HEK293T (cell line): ENCODE measurements at regions not wholly inside any gene's neighbourhood (a gene's known extent, or its start where the extent isn't known, plus 50 kb on each side); places are given as distances from the start of the nearest gene placed in this dataset.

Experiments used
- CTCF ChIA-PET: fragments of 350-600 bp; formaldehyde crosslinking; extraction: SDS; loops from one replicate; lab custom pipeline; 2021; ENCODE audit warnings: antibody characterized with exemption, inconsistent platforms; lab: Yijun Ruan, JAX
- POLR2A ChIA-PET: fragments of 350-600 bp; formaldehyde crosslinking; extraction: SDS; loops from one replicate; lab custom pipeline; 2020; ENCODE audit warnings: antibody characterized with exemption, inconsistent platforms; lab: Yijun Ruan, JAX
- DNase-seq: peaks from one replicate; pipeline ENCODE4 v3.0.0; 2012; ENCODE audit warnings: mixed read lengths; ENCODE audit errors: extremely low spot score
- ARNT ChIP-seq: fragments of 450-650 bp; IDR thresholded peaks from 2 replicates; pipeline ENCODE4 v1.6.1; 2017; ENCODE audit warnings: mild to moderate bottlenecking
- BHLHE40 ChIP-seq: fragments of 450-650 bp; IDR thresholded peaks from 2 replicates; pipeline ENCODE4 v1.6.1; 2016; ENCODE audit warnings: mild to moderate bottlenecking, moderate library complexity, borderline replicate concordance
- CTBP1 ChIP-seq: fragments of 450-650 bp; IDR thresholded peaks from 2 replicates; pipeline ENCODE4 v1.6.1; 2016; ENCODE audit warnings: borderline replicate concordance
- ELF4 ChIP-seq: fragments of 450-650 bp; IDR thresholded peaks from 2 replicates; pipeline ENCODE4 v1.6.1; 2017; ENCODE audit warnings: antibody characterized with exemption
- FOXA1 ChIP-seq: fragments of 450-650 bp; IDR thresholded peaks from 2 replicates; pipeline ENCODE4 v1.6.1; 2016; ENCODE audit warnings: mild to moderate bottlenecking
- FOXK2 ChIP-seq: fragments of 450-650 bp; IDR thresholded peaks from 2 replicates; pipeline ENCODE4 v1.6.1; 2016; ENCODE audit warnings: mild to moderate bottlenecking
- FOXM1 ChIP-seq: fragments of 450-650 bp; IDR thresholded peaks from 2 replicates; pipeline ENCODE4 v1.6.1; 2017; ENCODE audit warnings: mild to moderate bottlenecking, borderline replicate concordance
- HDGF ChIP-seq: fragments of 450-650 bp; IDR thresholded peaks from 2 replicates; pipeline ENCODE4 v1.6.1; 2017; ENCODE audit warnings: antibody characterized with exemption, borderline replicate concordance
- L3MBTL2 ChIP-seq: fragments of 450-650 bp; conservative IDR thresholded peaks from 2 replicates; pipeline ENCODE4 v1.6.1; 2016; ENCODE audit warnings: mild to moderate bottlenecking
- LEF1 ChIP-seq: fragments of 450-650 bp; IDR thresholded peaks from 2 replicates; pipeline ENCODE4 v1.6.1; 2017; ENCODE audit warnings: mild to moderate bottlenecking, borderline replicate concordance
- NFRKB ChIP-seq: fragments of 450-650 bp; IDR thresholded peaks from 2 replicates; pipeline ENCODE4 v1.6.1; 2016; ENCODE audit warnings: mild to moderate bottlenecking, moderate library complexity
- PKNOX1 ChIP-seq: fragments of 450-650 bp; IDR thresholded peaks from 2 replicates; pipeline ENCODE4 v1.6.1; 2016
- SP1 ChIP-seq: fragments of 450-650 bp; IDR thresholded peaks from 2 replicates; pipeline ENCODE4 v1.6.1; 2017
- SUZ12 ChIP-seq: fragments of 450-650 bp; IDR thresholded peaks from 2 replicates; pipeline ENCODE4 v1.6.1; 2016; ENCODE audit warnings: mild to moderate bottlenecking
- TARDBP ChIP-seq: fragments of 450-650 bp; IDR thresholded peaks from 2 replicates; pipeline ENCODE4 v1.6.1; 2016
- ZNF384 ChIP-seq: fragments of 450-650 bp; IDR thresholded peaks from 2 replicates; pipeline ENCODE4 v1.6.1; 2016

- DNase-seq: no peak
- no peak for TF ChIP-seq ELF4
- no peak for TF ChIP-seq L3MBTL2
- TF ChIP-seq HDGF: no peak
- CTCF ChIA-PET: no interaction called here
- POLR2A ChIA-PET: no interaction called here
Observed at GRCh38 chr4:97105347-97106099, 1037.8 kb downstream of the STPG2 start.

- CTCF ChIA-PET: no interaction called here
- TF ChIP-seq FOXK2: no peak
- no peak for TF ChIP-seq L3MBTL2
- no peak for TF ChIP-seq ELF4
- TF ChIP-seq ARNT: no peak
- TF ChIP-seq SUZ12: no peak
- no peak for TF ChIP-seq FOXA1
- TF ChIP-seq FOXM1: no peak
- no peak for TF ChIP-seq TARDBP
- no peak for TF ChIP-seq NFRKB
- no peak for TF ChIP-seq PKNOX1
- POLR2A ChIA-PET: no interaction called here
- no peak for DNase-seq
Observed at GRCh38 chr4:97106161-97106560, 1037.1 kb downstream of the STPG2 start.

- DNase-seq: no peak
- ChIA-PET CTCF (no interaction called here), POLR2A (no interaction called here)
- no peak for TF ChIP-seq FOXA1
- TF ChIP-seq ARNT: no peak
- no peak for TF ChIP-seq ELF4
- TF ChIP-seq BHLHE40: no peak
- no peak for TF ChIP-seq HDGF
- no peak for TF ChIP-seq CTBP1
- no peak for TF ChIP-seq SP1
- no peak for TF ChIP-seq TARDBP
- no peak for TF ChIP-seq FOXK2
- TF ChIP-seq LEF1: no peak
- TF ChIP-seq L3MBTL2: no peak
- no peak for TF ChIP-seq ZNF384
- TF ChIP-seq PKNOX1: no peak
- TF ChIP-seq FOXM1: no peak
Observed at GRCh38 chr4:97110506-97110905, 1032.8 kb downstream of the STPG2 start.

GRCh38 chr4:97116511-97116910, 1026.8 kb downstream of the STPG2 start:
- no peak for DNase-seq
- no peak for TF ChIP-seq TARDBP
- TF ChIP-seq BHLHE40: no peak
- no peak for TF ChIP-seq FOXA1
- no peak for TF ChIP-seq FOXM1
- no peak for TF ChIP-seq NFRKB
- no peak for TF ChIP-seq LEF1
- no peak for TF ChIP-seq HDGF
- TF ChIP-seq ZNF384: no peak
- TF ChIP-seq ARNT: no peak
- no peak for TF ChIP-seq CTBP1
- no peak for TF ChIP-seq SP1
- TF ChIP-seq ELF4: no peak
- TF ChIP-seq L3MBTL2: no peak
- TF ChIP-seq PKNOX1: no peak
- POLR2A ChIA-PET: no interaction called here
- CTCF ChIA-PET: no interaction called here

- TF ChIP-seq SUZ12: no peak
- CTCF ChIA-PET: no interaction called here
- POLR2A ChIA-PET: no interaction called here
- no peak for DNase-seq
Observed at GRCh38 chr4:97121493-97121892, 1021.8 kb downstream of the STPG2 start.

GRCh38 chr4:97123573-97123972, 1019.7 kb downstream of the STPG2 start:
- no peak for DNase-seq
- no peak for TF ChIP-seq HDGF
- no peak for TF ChIP-seq LEF1
- TF ChIP-seq FOXM1: no peak
- no peak for TF ChIP-seq ARNT
- no peak for TF ChIP-seq FOXA1
- TF ChIP-seq TARDBP: no peak
- TF ChIP-seq BHLHE40: no peak
- no peak for TF ChIP-seq ZNF384
- no peak for TF ChIP-seq ELF4
- no peak for TF ChIP-seq SP1
- no peak for TF ChIP-seq NFRKB
- POLR2A ChIA-PET: no interaction called here
- CTCF ChIA-PET: no interaction called here

- no peak for DNase-seq
- ChIA-PET POLR2A (no interaction called here), CTCF (no interaction called here)
- TF ChIP-seq FOXM1: no peak
Observed at GRCh38 chr4:97132435-97132834, 1010.8 kb downstream of the STPG2 start.
